DOHH2 (cell line): ENCODE measurements at regions not wholly inside any gene's neighbourhood (a gene's known extent, or its start where the extent isn't known, plus 50 kb on each side); places are given as distances from the start of the nearest gene placed in this dataset.

Source experiments
- EZH2phosphoT487 ChIP-seq: fragments of 200-600 bp; sonication (generic); IDR thresholded peaks from 2 replicates; pipeline ENCODE4 v1.6.1; 2017; ENCODE audit warnings: borderline replicate concordance, mild to moderate bottlenecking, antibody characterized with exemption, low read length, moderate library complexity, mixed read lengths
- TF ChIP-seq, protein P1 (sequence below): fragments of 200-600 bp; sonication (generic); IDR thresholded peaks from one replicate; pipeline ENCODE4 v1.5.1; 2014; ENCODE audit warnings: antibody characterized with exemption, mild to moderate bottlenecking, low read depth, low read length; ENCODE audit not compliant: poor library complexity, severe bottlenecking

DNA sequence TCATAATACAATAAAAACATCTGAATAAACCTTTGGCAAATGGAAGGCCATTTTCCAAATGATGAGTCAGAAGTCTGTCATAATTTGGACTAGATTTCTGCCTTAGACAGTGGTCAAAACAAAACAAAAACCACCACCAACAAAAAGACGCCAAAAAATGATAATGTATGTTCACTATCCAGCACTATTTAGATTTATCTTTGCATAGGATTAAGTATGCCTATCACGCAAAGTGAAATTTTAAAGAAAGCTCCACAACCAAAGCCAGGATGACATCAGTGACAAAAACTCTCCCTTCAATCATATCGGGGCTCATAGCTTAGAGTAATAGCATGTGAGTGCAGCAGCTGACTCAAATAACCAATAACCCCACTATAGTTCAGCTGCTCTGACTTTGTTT is 201.9 kb downstream of the MOXD1 start:
- no peak for TF ChIP-seq EZH2phosphoT487
- TF ChIP-seq, protein P1, sequence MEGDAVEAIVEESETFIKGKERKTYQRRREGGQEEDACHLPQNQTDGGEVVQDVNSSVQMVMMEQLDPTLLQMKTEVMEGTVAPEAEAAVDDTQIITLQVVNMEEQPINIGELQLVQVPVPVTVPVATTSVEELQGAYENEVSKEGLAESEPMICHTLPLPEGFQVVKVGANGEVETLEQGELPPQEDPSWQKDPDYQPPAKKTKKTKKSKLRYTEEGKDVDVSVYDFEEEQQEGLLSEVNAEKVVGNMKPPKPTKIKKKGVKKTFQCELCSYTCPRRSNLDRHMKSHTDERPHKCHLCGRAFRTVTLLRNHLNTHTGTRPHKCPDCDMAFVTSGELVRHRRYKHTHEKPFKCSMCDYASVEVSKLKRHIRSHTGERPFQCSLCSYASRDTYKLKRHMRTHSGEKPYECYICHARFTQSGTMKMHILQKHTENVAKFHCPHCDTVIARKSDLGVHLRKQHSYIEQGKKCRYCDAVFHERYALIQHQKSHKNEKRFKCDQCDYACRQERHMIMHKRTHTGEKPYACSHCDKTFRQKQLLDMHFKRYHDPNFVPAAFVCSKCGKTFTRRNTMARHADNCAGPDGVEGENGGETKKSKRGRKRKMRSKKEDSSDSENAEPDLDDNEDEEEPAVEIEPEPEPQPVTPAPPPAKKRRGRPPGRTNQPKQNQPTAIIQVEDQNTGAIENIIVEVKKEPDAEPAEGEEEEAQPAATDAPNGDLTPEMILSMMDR: no peak
